ENCODE measurements at regions not wholly inside any gene's neighbourhood (a gene's known extent, or its start where the extent isn't known, plus 50 kb on each side); places are given as distances from the start of the nearest gene placed in this dataset.
"Not testable (repeated sequence)": the region's sequence is repeated elsewhere in the genome, so short reads cannot be mapped to it uniquely, and the experiment has no call there.

- Histone ChIP-seq H3K4me2 (ENCODE audit: extremely low read depth, insufficient read depth, low read length) (no peak overlapping the region), H3K79me2 (ENCODE audit: control insufficient read depth, insufficient read depth, low read length) (no peaks in the 10 kb centered on the region), H3K36me3 (ENCODE audit: control insufficient read depth, insufficient read depth, low read length) (no peaks in the 10 kb centered on the region), H3K4me1 (ENCODE audit: control insufficient read depth, extremely low read depth, insufficient read depth, low read length) (no peaks in the 10 kb centered on the region), H4K20me1 (ENCODE audit: control insufficient read depth, extremely low read depth, insufficient read depth, low read length) (no peaks in the 10 kb centered on the region), H2AFZ (ENCODE audit: low read length) (no peak overlapping the region), H3K27ac (ENCODE audit: insufficient read depth, low read length) (no peak overlapping the region), H3K9ac (ENCODE audit: insufficient read depth, low read length) (no peak overlapping the region), H3K27me3 (ENCODE audit: control insufficient read depth, insufficient read depth, low read length) (no peaks in the 10 kb centered on the region), H3K9me3 (ENCODE audit: control insufficient read depth, insufficient read depth, low read depth, low read length) (no peaks in the 10 kb centered on the region), H3K4me3 (replicated peaks in 1 of 4; ENCODE audit: control extremely low read depth in 1 of 4, insufficient read depth in 1 of 4, low read depth in 3 of 4, low read length in 4 of 4) (no peak overlapping the region)
- no peak for DNase-seq (ENCODE audit: low read depth in 2 of 2)
- no peak for TF ChIP-seq EZH2 (IDR thresholded peaks at IDR 0.05; ENCODE audit: low read length, missing control alignments)
- TF ChIP-seq CTCF (conservative IDR thresholded peaks at IDR 0.05 in 1 of 2, IDR thresholded peaks at IDR 0.05 in 1 of 2; ENCODE audit: low read depth in 1 of 2, low read length in 2 of 2) = no peak
Measured at GRCh38 chr4:154029171-154029570, 240.3 kb upstream of the SFRP2 start.

- H2AFZ ChIP-seq (ENCODE audit: low read length) = no peak overlapping the region
- H3K4me3 ChIP-seq (replicated peaks in 1 of 4; ENCODE audit: control extremely low read depth in 1 of 4, insufficient read depth in 1 of 4, low read depth in 3 of 4, low read length in 4 of 4) = no peak overlapping the region
- no peaks in the 10 kb centered on the region for H3K36me3 ChIP-seq (ENCODE audit: control insufficient read depth, insufficient read depth, low read length)
- no peaks in the 10 kb centered on the region for H3K79me2 ChIP-seq (ENCODE audit: control insufficient read depth, insufficient read depth, low read length)
- no peaks in the 10 kb centered on the region for H3K27me3 ChIP-seq (ENCODE audit: control insufficient read depth, insufficient read depth, low read length)
- no peaks in the 10 kb centered on the region for H4K20me1 ChIP-seq (ENCODE audit: control insufficient read depth, extremely low read depth, insufficient read depth, low read length)
- H3K27ac ChIP-seq (ENCODE audit: insufficient read depth, low read length) = no peak overlapping the region
- no peak overlapping the region for H3K4me2 ChIP-seq (ENCODE audit: extremely low read depth, insufficient read depth, low read length)
- H3K9me3 ChIP-seq (ENCODE audit: control insufficient read depth, insufficient read depth, low read depth, low read length) = no peaks in the 10 kb centered on the region
- no peak overlapping the region for H3K9ac ChIP-seq (ENCODE audit: insufficient read depth, low read length)
- TF ChIP-seq CTCF (conservative IDR thresholded peaks at IDR 0.05 in 1 of 2, IDR thresholded peaks at IDR 0.05 in 1 of 2; ENCODE audit: low read depth in 1 of 2, low read length in 2 of 2) (no peak), EZH2 (IDR thresholded peaks at IDR 0.05; ENCODE audit: low read length, missing control alignments) (no peak)
- no peak for DNase-seq (ENCODE audit: low read depth in 2 of 2)
- H3K4me1 ChIP-seq (ENCODE audit: control insufficient read depth, extremely low read depth, insufficient read depth, low read length) = no peaks in the 10 kb centered on the region
Measured at GRCh38 chr4:154025110-154025509, 236.2 kb upstream of the SFRP2 start.

- H3K4me1 ChIP-seq (ENCODE audit: control insufficient read depth, extremely low read depth, insufficient read depth, low read length) = no peaks in the 10 kb centered on the region
- H3K27ac ChIP-seq (ENCODE audit: insufficient read depth, low read length) = no peak overlapping the region
- TF ChIP-seq CTCF (conservative IDR thresholded peaks at IDR 0.05 in 1 of 2, IDR thresholded peaks at IDR 0.05 in 1 of 2; ENCODE audit: low read depth in 1 of 2, low read length in 2 of 2) (peak in 1 of 2 donors; percentile 8), EZH2 (IDR thresholded peaks at IDR 0.05; ENCODE audit: low read length, missing control alignments) (no peak)
- no peak overlapping the region for H2AFZ ChIP-seq (ENCODE audit: low read length)
- H4K20me1 ChIP-seq (ENCODE audit: control insufficient read depth, extremely low read depth, insufficient read depth, low read length) = no peaks in the 10 kb centered on the region
- no peaks in the 10 kb centered on the region for H3K36me3 ChIP-seq (ENCODE audit: control insufficient read depth, insufficient read depth, low read length)
- no peak overlapping the region for H3K4me2 ChIP-seq (ENCODE audit: extremely low read depth, insufficient read depth, low read length)
- no peak overlapping the region for H3K9ac ChIP-seq (ENCODE audit: insufficient read depth, low read length)
- no peaks in the 10 kb centered on the region for H3K79me2 ChIP-seq (ENCODE audit: control insufficient read depth, insufficient read depth, low read length)
- no peaks in the 10 kb centered on the region for H3K27me3 ChIP-seq (ENCODE audit: control insufficient read depth, insufficient read depth, low read length)
- no peak overlapping the region for H3K4me3 ChIP-seq (replicated peaks in 1 of 4; ENCODE audit: control extremely low read depth in 1 of 4, insufficient read depth in 1 of 4, low read depth in 3 of 4, low read length in 4 of 4)
- no peaks in the 10 kb centered on the region for H3K9me3 ChIP-seq (ENCODE audit: control insufficient read depth, insufficient read depth, low read depth, low read length)
- no peak for DNase-seq (ENCODE audit: low read depth in 2 of 2)
Measured at GRCh38 chr4:154024097-154024694, 235.3 kb upstream of the SFRP2 start.

DNA sequence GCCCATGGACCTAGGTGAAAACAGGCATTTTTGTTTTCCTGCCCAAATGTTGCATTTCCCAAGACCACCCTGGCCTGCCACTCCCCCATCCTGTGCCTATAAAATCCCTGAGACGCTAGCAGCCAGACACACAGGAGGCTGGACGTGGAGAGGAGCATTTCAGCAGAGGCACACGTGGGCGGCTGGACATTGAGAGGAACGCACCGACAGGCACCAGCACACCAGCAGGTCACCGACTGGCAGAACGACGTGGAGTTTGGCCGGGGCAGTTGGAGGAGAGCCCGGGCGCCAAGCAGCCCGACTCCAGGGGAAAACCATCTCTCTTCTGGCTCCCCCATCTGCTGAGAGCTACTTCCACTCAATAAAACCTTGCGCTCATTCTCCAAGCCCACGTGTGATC lies 234.8 kb upstream of the SFRP2 start:
- not testable (repeated sequence) for H3K4me1 ChIP-seq (ENCODE audit: control insufficient read depth, extremely low read depth, insufficient read depth, low read length); H3K4me3 ChIP-seq (replicated peaks in 1 of 4; ENCODE audit: control extremely low read depth in 1 of 4, insufficient read depth in 1 of 4, low read depth in 3 of 4, low read length in 4 of 4); H2AFZ ChIP-seq (ENCODE audit: low read length); H3K9me3 ChIP-seq (ENCODE audit: control insufficient read depth, insufficient read depth, low read depth, low read length); H3K4me2 ChIP-seq (ENCODE audit: extremely low read depth, insufficient read depth, low read length); H3K36me3 ChIP-seq (ENCODE audit: control insufficient read depth, insufficient read depth, low read length); H4K20me1 ChIP-seq (ENCODE audit: control insufficient read depth, extremely low read depth, insufficient read depth, low read length); DNase-seq (ENCODE audit: low read depth in 2 of 2); H3K9ac ChIP-seq (ENCODE audit: insufficient read depth, low read length); H3K27me3 ChIP-seq (ENCODE audit: control insufficient read depth, insufficient read depth, low read length); H3K79me2 ChIP-seq (ENCODE audit: control insufficient read depth, insufficient read depth, low read length); H3K27ac ChIP-seq (ENCODE audit: insufficient read depth, low read length)
